ENCODE measurements at regions not wholly inside any gene's neighbourhood (a gene's known extent, or its start where the extent isn't known, plus 50 kb on each side); places are given as distances from the start of the nearest gene placed in this dataset.

- TF ChIP-seq CTCF (IDR thresholded peaks at IDR 0.05) (no peak), EZH2 (IDR thresholded peaks at IDR 0.05; ENCODE audit: borderline replicate concordance, insufficient read depth, low read depth, low read length, poor library complexity, severe bottlenecking) (no peak)
Observed at GRCh38 chr11:19615341-19616183, 97.1 kb upstream of the NAV2 start.

All from B cell (primary cell).